ENCODE measurements at regions not wholly inside any gene's neighbourhood (a gene's known extent, or its start where the extent isn't known, plus 50 kb on each side); places are given as distances from the start of the nearest gene placed in this dataset.

DNA sequence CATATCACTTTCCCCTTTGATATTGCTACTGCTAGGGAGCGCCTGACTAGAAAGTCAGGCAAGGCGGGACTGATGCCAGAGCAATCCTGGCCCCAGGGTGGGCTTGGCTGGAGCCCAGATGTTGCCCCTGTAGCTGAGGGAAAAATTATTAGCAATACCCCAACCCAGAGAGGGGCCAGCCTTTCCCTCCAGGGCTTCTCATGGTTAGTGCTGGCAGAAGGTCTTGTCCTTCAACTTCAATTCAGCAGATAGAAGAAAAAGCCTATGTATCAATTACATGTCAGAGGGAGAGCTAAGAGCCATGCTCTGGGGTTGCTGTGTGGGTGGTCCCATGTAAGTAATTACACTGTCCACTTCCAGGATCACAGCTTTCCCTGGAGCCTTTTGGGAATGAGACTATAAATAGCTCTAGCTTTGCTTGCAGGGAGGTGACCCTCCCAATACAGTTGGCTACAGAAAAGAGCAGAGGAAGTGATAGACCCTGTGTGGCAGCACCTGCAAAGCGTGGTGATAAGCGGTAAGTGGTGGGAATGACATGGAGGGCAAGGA is 579.1 kb downstream of the CCSER2 start:
- TF ChIP-seq, protein P1, sequence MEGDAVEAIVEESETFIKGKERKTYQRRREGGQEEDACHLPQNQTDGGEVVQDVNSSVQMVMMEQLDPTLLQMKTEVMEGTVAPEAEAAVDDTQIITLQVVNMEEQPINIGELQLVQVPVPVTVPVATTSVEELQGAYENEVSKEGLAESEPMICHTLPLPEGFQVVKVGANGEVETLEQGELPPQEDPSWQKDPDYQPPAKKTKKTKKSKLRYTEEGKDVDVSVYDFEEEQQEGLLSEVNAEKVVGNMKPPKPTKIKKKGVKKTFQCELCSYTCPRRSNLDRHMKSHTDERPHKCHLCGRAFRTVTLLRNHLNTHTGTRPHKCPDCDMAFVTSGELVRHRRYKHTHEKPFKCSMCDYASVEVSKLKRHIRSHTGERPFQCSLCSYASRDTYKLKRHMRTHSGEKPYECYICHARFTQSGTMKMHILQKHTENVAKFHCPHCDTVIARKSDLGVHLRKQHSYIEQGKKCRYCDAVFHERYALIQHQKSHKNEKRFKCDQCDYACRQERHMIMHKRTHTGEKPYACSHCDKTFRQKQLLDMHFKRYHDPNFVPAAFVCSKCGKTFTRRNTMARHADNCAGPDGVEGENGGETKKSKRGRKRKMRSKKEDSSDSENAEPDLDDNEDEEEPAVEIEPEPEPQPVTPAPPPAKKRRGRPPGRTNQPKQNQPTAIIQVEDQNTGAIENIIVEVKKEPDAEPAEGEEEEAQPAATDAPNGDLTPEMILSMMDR (IDR thresholded peaks at IDR 0.05), result no peak
- no peak for ATAC-seq (ENCODE audit: low FRiP score)
- no peak for DNase-seq (ENCODE audit: low spot score)

DNA sequence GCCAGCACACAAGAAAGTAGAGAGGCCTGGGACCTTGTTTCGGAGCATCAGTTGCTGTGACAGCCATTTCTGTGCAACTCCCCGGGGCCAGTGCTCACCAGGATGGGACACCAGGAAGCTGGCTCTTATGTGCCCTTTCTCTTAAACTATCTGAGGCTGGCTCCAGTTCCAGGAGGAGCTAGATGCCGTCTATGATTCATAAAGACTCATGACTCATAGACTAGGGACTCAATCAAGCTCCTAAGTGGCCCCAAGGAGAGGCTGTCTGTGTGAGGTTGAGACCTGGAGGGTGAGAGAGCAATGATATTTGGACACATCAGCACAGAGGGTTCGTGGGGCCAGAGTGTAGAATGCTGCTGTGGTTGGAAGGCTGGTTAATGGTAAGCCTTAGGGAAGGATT is 580.1 kb downstream of the CCSER2 start:
- TF ChIP-seq, protein P1 (IDR thresholded peaks at IDR 0.05), result no peak
- ATAC-seq (ENCODE audit: low FRiP score), result no peak

DNA sequence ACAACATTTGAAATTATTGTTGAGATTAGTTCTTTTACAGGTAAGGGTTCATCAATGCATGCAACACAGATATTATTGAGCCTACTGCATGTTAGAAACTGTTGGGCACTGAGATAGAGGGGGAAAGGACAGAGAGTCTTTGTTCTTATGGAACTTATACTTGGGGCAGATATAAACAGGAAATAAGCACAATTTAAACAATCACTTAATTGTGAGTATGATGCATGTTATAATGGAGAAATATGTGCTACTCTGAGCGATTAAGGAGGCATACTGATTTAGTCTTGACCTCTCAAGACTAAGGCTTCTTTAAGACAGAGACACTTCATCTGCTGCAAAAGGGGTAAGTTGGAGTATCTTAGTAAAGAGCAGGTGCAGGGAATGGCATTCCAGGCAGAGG is 593.3 kb downstream of the CCSER2 start:
- TF ChIP-seq, protein P1 (IDR thresholded peaks at IDR 0.05), result no peak
- no peak for DNase-seq (ENCODE audit: low spot score)
- ATAC-seq (ENCODE audit: low FRiP score), result no peak

More for the DNA sequence above, 580.1 kb downstream of the CCSER2 start:
- DNase-seq (ENCODE audit: low spot score), result no peak

DNA sequence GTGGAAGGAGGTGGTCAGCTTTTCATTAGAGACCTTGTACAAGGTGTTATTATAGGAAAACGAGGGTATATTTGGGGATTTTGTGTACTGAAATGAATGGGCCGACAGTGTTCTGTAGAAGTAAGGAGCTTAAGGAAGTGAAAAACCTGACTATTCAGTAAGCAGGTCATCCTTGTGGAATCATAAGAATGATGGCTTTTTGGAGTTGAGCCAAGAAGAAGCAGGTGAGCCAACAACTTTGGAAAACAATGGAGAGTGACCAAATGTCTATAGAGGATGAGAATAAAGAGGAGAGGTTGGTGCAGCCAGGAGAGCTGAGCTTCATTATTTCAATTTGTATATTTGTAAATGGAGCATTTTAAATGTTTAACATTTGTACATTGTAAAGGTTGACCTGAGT is 595.7 kb downstream of the CCSER2 start:
- DNase-seq (ENCODE audit: low spot score), result no peak
- ATAC-seq (ENCODE audit: low FRiP score), result no peak
- TF ChIP-seq, protein P1 (IDR thresholded peaks at IDR 0.05), result no peak

DNA sequence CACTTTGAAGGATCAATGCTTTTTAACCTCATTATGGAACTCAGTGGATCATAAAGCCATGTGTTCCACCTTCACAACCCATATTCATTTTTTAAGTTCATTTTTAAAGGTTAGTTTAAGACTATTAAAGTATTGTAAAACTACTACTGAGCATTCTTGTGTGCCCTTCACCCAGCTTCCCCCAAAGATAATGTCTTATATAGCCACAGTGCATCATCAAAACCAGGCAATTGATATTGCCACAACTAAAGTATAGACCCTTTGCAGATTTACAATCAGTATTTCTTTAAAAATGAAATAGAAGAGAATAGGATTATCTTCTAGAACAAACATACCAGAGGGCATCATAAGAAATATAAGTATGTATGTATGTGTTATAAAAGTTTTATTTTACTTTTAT is 597.1 kb downstream of the CCSER2 start:
- TF ChIP-seq, protein P1 (IDR thresholded peaks at IDR 0.05), result no peak
- ATAC-seq (ENCODE audit: low FRiP score), result no peak
- no peak for DNase-seq (ENCODE audit: low spot score)

DNA sequence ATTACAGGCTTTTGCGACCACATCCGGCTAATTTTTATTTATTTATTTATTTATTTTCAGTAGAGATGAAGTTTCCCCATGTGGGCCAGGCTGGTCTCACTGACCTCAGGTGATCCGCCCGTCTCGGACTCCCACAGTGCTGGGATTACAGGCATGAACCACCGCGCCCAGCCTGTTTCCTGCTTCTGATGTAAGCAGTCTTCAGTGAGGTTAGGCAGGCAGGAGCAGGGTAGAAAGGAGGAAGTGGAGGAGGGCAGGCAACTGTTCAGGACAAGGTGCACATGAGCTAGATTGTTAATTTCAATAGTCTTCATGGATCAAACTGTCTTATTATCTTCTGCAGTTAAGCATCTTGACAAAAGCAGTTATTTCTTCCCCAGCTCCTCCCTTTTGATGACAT is 605.0 kb downstream of the CCSER2 start:
- no peak for ATAC-seq (ENCODE audit: low FRiP score)
- TF ChIP-seq, protein P1 (IDR thresholded peaks at IDR 0.05), result no peak

DNA sequence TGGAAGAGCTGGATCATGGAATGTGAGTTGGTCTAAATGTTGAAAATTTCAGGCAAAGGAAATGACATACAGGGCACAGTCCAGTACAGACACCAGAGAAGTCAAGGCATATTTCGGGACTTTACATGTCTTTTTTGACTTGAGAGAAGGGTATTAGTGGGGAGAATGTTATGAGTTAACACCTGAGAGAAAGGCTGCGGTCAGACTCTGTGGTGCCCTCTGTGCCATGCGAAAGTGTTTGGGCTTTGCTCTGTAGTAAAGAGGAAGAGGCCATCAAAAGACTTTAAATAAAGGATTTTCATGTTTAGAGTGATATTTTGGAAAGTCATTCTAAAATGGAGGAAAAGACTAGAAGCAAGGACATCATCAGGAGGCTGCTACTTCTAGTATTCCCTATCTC is 607.4 kb downstream of the CCSER2 start:
- DNase-seq (ENCODE audit: low spot score), result no peak
- ATAC-seq (ENCODE audit: low FRiP score), result no peak
- TF ChIP-seq, protein P1 (IDR thresholded peaks at IDR 0.05), result no peak

More for the DNA sequence above, 605.0 kb downstream of the CCSER2 start:
- DNase-seq (ENCODE audit: low spot score), result no peak
